MM.1S (cell line): ENCODE measurements at regions not wholly inside any gene's neighbourhood (a gene's known extent, or its start where the extent isn't known, plus 50 kb on each side); places are given as distances from the start of the nearest gene placed in this dataset.

Experiments
- EZH2phosphoT487 ChIP-seq: fragments of 300-600 bp; sonication (generic); IDR thresholded peaks from 2 replicates; pipeline ENCODE4 v1.6.1; 2018; ENCODE audit warnings: antibody characterized with exemption, low read length
- TF ChIP-seq, protein P1 (sequence below): fragments of 300-600 bp; sonication (generic); IDR thresholded peaks from 2 replicates; pipeline ENCODE4 v1.5.1; 2016; ENCODE audit warnings: antibody characterized with exemption, low read length, mixed read lengths

DNA sequence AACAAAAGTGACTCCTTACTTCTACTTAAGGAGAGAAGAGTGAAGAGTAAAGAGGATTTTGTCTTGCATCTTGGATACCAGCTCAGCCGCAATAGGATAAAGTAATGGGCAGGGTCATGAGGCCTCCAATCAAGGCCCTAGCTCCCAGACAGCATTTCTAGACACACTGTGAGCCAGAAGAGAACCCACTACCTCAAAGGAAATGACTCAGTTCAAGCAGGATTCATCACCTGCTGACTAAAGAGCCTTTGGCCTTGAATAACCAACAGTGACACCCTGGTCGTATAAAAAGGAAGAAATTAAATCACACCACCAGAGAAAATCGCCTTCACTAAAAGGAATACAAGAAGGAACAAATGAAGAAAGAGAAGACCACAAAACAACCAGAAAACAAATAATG is 416.1 kb downstream of the PCDH18 start:
- TF ChIP-seq, protein P1, sequence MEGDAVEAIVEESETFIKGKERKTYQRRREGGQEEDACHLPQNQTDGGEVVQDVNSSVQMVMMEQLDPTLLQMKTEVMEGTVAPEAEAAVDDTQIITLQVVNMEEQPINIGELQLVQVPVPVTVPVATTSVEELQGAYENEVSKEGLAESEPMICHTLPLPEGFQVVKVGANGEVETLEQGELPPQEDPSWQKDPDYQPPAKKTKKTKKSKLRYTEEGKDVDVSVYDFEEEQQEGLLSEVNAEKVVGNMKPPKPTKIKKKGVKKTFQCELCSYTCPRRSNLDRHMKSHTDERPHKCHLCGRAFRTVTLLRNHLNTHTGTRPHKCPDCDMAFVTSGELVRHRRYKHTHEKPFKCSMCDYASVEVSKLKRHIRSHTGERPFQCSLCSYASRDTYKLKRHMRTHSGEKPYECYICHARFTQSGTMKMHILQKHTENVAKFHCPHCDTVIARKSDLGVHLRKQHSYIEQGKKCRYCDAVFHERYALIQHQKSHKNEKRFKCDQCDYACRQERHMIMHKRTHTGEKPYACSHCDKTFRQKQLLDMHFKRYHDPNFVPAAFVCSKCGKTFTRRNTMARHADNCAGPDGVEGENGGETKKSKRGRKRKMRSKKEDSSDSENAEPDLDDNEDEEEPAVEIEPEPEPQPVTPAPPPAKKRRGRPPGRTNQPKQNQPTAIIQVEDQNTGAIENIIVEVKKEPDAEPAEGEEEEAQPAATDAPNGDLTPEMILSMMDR = no peak
- no peak for TF ChIP-seq EZH2phosphoT487
